ENCODE measurements at regions not wholly inside any gene's neighbourhood (a gene's known extent, or its start where the extent isn't known, plus 50 kb on each side); places are given as distances from the start of the nearest gene placed in this dataset.
A peak's percentile ranks its signal among the peaks of the same experiment; 100 is the strongest.
"Not testable (repeated sequence)": the region's sequence is repeated elsewhere in the genome, so short reads cannot be mapped to it uniquely, and the experiment has no call there.

- DNase-seq (ENCODE audit: extremely low read depth in 1 of 11, low read depth in 9 of 11, low spot score in 4 of 11), result no peak
Measured at GRCh38 chr7:115211171-115211570, 289.3 kb downstream of the MDFIC start.

GRCh38 chr7:115210552-115210951, 288.7 kb downstream of the MDFIC start:
- no peak for DNase-seq (ENCODE audit: extremely low read depth in 1 of 11, low read depth in 9 of 11, low spot score in 4 of 11)

- DNase-seq (ENCODE audit: extremely low read depth in 1 of 11, low read depth in 9 of 11, low spot score in 4 of 11), result no peak
Measured at GRCh38 chr7:115208710-115209560, 287.0 kb downstream of the MDFIC start.

- not testable (repeated sequence) for DNase-seq (ENCODE audit: extremely low read depth in 1 of 11, low read depth in 9 of 11, low spot score in 4 of 11)
Measured at GRCh38 chr7:115206374-115206773, 284.5 kb downstream of the MDFIC start.

- no peak for DNase-seq (ENCODE audit: extremely low read depth in 1 of 11, low read depth in 9 of 11, low spot score in 4 of 11)
Measured at GRCh38 chr7:115198143-115198542, 276.2 kb downstream of the MDFIC start.

- no peak for DNase-seq (ENCODE audit: extremely low read depth in 1 of 11, low read depth in 9 of 11, low spot score in 4 of 11)
Measured at GRCh38 chr7:115195208-115195607, 273.3 kb downstream of the MDFIC start.

GRCh38 chr7:115191526-115191925, 269.6 kb downstream of the MDFIC start:
- no peak for DNase-seq (ENCODE audit: extremely low read depth in 1 of 11, low read depth in 9 of 11, low spot score in 4 of 11)

GRCh38 chr7:115183431-115184057, 261.6 kb downstream of the MDFIC start:
- no peak for DNase-seq (ENCODE audit: extremely low read depth in 1 of 11, low read depth in 9 of 11, low spot score in 4 of 11)

GRCh38 chr7:115178835-115179234, 256.9 kb downstream of the MDFIC start:
- peak in 7 of 11 donors; percentile 4 to 27 (median 16) for DNase-seq (ENCODE audit: extremely low read depth in 1 of 11, low read depth in 9 of 11, low spot score in 4 of 11)

GRCh38 chr7:115177823-115178222, 255.9 kb downstream of the MDFIC start:
- DNase-seq (ENCODE audit: extremely low read depth in 1 of 11, low read depth in 9 of 11, low spot score in 4 of 11), result no peak

- DNase-seq (ENCODE audit: extremely low read depth in 1 of 11, low read depth in 9 of 11, low spot score in 4 of 11), result no peak
Measured at GRCh38 chr7:115177103-115177502, 255.2 kb downstream of the MDFIC start.

GRCh38 chr7:115172397-115172796, 250.5 kb downstream of the MDFIC start:
- not testable (repeated sequence) for DNase-seq (ENCODE audit: extremely low read depth in 1 of 11, low read depth in 9 of 11, low spot score in 4 of 11)

- no peak for DNase-seq (ENCODE audit: extremely low read depth in 1 of 11, low read depth in 9 of 11, low spot score in 4 of 11)
Measured at GRCh38 chr7:115153769-115154477, 232.0 kb downstream of the MDFIC start.

- DNase-seq (ENCODE audit: extremely low read depth in 1 of 11, low read depth in 9 of 11, low spot score in 4 of 11), result no peak
Measured at GRCh38 chr7:115153176-115153575, 231.3 kb downstream of the MDFIC start.

GRCh38 chr7:115146148-115146547, 224.3 kb downstream of the MDFIC start:
- peak; percentile 10 to 63 (median 30) for DNase-seq (ENCODE audit: extremely low read depth in 1 of 11, low read depth in 9 of 11, low spot score in 4 of 11)

- DNase-seq (ENCODE audit: extremely low read depth in 1 of 11, low read depth in 9 of 11, low spot score in 4 of 11), result no peak
Measured at GRCh38 chr7:115145512-115145911, 223.6 kb downstream of the MDFIC start.

GRCh38 chr7:115137816-115138215, 215.9 kb downstream of the MDFIC start:
- DNase-seq (ENCODE audit: extremely low read depth in 1 of 11, low read depth in 9 of 11, low spot score in 4 of 11), result no peak

GRCh38 chr7:115136796-115137443, 215.0 kb downstream of the MDFIC start:
- DNase-seq (ENCODE audit: extremely low read depth in 1 of 11, low read depth in 9 of 11, low spot score in 4 of 11), result no peak

GRCh38 chr7:115135769-115136410, 214.0 kb downstream of the MDFIC start:
- DNase-seq (ENCODE audit: extremely low read depth in 1 of 11, low read depth in 9 of 11, low spot score in 4 of 11), result no peak
